SK-N-SH treated with all-trans-retinoic acid at 6 μM for 48 hours (cell line): ENCODE measurements at regions not wholly inside any gene's neighbourhood (a gene's known extent, or its start where the extent isn't known, plus 50 kb on each side); places are given as distances from the start of the nearest gene placed in this dataset.

Experiments used
- ATAC-seq: fragments of 200-7000 bp; cut with Tn5 transposase; 3 replicates; pipeline ENCODE4 v1.9.1; 2020; ENCODE audit warnings: mild to moderate bottlenecking, moderate library complexity
- ARNTL ChIP-seq: fragments of 450-650 bp; formaldehyde crosslinking; IDR thresholded peaks from 2 replicates; pipeline ENCODE4 v1.5.0; 2020; ENCODE audit warnings: low read depth, mild to moderate bottlenecking, moderate library complexity, borderline replicate concordance
- CREB5 ChIP-seq: fragments of 250-450 bp; sonication (Bioruptor Pico); IDR thresholded peaks from 2 replicates; pipeline ENCODE4 v1.5.1; 2020; ENCODE audit warnings: low read depth, mild to moderate bottlenecking, moderate library complexity
- CSRNP3 ChIP-seq: fragments of 250-450 bp; sonication (Bioruptor Pico); IDR thresholded peaks from 2 replicates; pipeline ENCODE4 v1.5.1; 2021; ENCODE audit warnings: mild to moderate bottlenecking, moderate library complexity
- ESRRG ChIP-seq: fragments of 250-450 bp; sonication (Bioruptor Pico); IDR thresholded peaks from 2 replicates; pipeline ENCODE4 v1.6.1; 2021; ENCODE audit warnings: mild to moderate bottlenecking
- ISL1 ChIP-seq: fragments of 250-450 bp; sonication (Bioruptor Pico); IDR thresholded peaks from 2 replicates; pipeline ENCODE4 v2.1.2; 2022; ENCODE audit warnings: mild to moderate bottlenecking, moderate library complexity
- PATZ1 ChIP-seq: fragments of 250-450 bp; sonication (Bioruptor Pico); IDR thresholded peaks from 2 replicates; pipeline ENCODE4 v1.8.0; 2020; ENCODE audit warnings: mild to moderate bottlenecking, moderate library complexity, borderline replicate concordance
- POU6F1 ChIP-seq: fragments of 250-450 bp; sonication (Bioruptor Pico); IDR thresholded peaks from 2 replicates; pipeline ENCODE4 v1.8.0; 2021; ENCODE audit warnings: low read depth, mild to moderate bottlenecking, moderate library complexity, borderline replicate concordance
- PPARA ChIP-seq: fragments of 250-450 bp; sonication (Bioruptor Pico); IDR thresholded peaks from 2 replicates; pipeline ENCODE4 v1.5.0; 2020; ENCODE audit warnings: mild to moderate bottlenecking, borderline replicate concordance
- RARB ChIP-seq: fragments of 250-450 bp; sonication (Bioruptor Pico); IDR thresholded peaks from 2 replicates; pipeline ENCODE4 v1.8.0; 2021; ENCODE audit warnings: mild to moderate bottlenecking, moderate library complexity
- TCF4 ChIP-seq: fragments of 250-450 bp; sonication (Bioruptor Pico); IDR thresholded peaks from 2 replicates; pipeline ENCODE4 v1.8.0; 2021; ENCODE audit warnings: mild to moderate bottlenecking, moderate library complexity, borderline replicate concordance
- TOX ChIP-seq: fragments of 250-450 bp; sonication (Bioruptor Pico); IDR thresholded peaks from 2 replicates; pipeline ENCODE4 v1.8.0; 2021; ENCODE audit warnings: mild to moderate bottlenecking, moderate library complexity, borderline replicate concordance
- TSHZ2 ChIP-seq: fragments of 250-450 bp; sonication (Bioruptor Pico); IDR thresholded peaks from 2 replicates; pipeline ENCODE4 v1.5.0; 2020; ENCODE audit warnings: mild to moderate bottlenecking, moderate library complexity
- ZC3H10 ChIP-seq: fragments of 250-450 bp; sonication (Bioruptor Pico); IDR thresholded peaks from 2 replicates; pipeline ENCODE4 v1.5.1; 2021; ENCODE audit warnings: mild to moderate bottlenecking, moderate library complexity
- ZFP3 ChIP-seq: fragments of 250-450 bp; sonication (Bioruptor Pico); IDR thresholded peaks from 2 replicates; pipeline ENCODE4 v1.5.0; 2020; ENCODE audit warnings: mild to moderate bottlenecking, moderate library complexity
- ZFP30 ChIP-seq: fragments of 450-650 bp; formaldehyde crosslinking; IDR thresholded peaks from 2 replicates; pipeline ENCODE4 v1.5.0; 2022; ENCODE audit warnings: mild to moderate bottlenecking, moderate library complexity
- ZNF70 ChIP-seq: fragments of 450-650 bp; formaldehyde crosslinking; IDR thresholded peaks from 2 replicates; pipeline ENCODE4 v1.5.0; 2020; ENCODE audit warnings: mild to moderate bottlenecking, moderate library complexity
- ZNF8 ChIP-seq: fragments of 450-650 bp; formaldehyde crosslinking; IDR thresholded peaks from 2 replicates; pipeline ENCODE4 v1.5.0; 2020; ENCODE audit warnings: mild to moderate bottlenecking, moderate library complexity

- TF ChIP-seq ESRRG (CRISPR knock-in tag) (no peak), POU6F1 (CRISPR knock-in tag) (no peak), CSRNP3 (CRISPR knock-in tag) (no peak), ARNTL (CRISPR knock-in tag) (no peak), ZNF70 (CRISPR knock-in tag) (no peak), ZC3H10 (CRISPR knock-in tag) (no peak), PPARA (no peak), ZFP3 (CRISPR knock-in tag) (no peak), ISL1 (CRISPR knock-in tag) (no peak), RARB (CRISPR knock-in tag) (no peak), TOX (CRISPR knock-in tag) (no peak), TCF4 (CRISPR knock-in tag) (no peak), CREB5 (CRISPR knock-in tag) (no peak), ZNF8 (no peak)
- TF ChIP-seq, all 23 proteins: peak for 0
- ATAC-seq: no peak
Observed at GRCh38 chr10:113219446-113219845, 269.4 kb downstream of the TCF7L2 start.

GRCh38 chr10:113221756-113222168, 271.7 kb downstream of the TCF7L2 start:
- peak; percentile 67 for ATAC-seq
- no peak for TF ChIP-seq ARNTL (CRISPR knock-in tag)
- TF ChIP-seq CREB5 (CRISPR knock-in tag): no peak
- TF ChIP-seq TSHZ2 (CRISPR knock-in tag): no peak
- TF ChIP-seq PATZ1: no peak

GRCh38 chr10:113222207-113222606, 272.2 kb downstream of the TCF7L2 start:
- TF ChIP-seq ESRRG (CRISPR knock-in tag): no peak
- TF ChIP-seq TSHZ2 (CRISPR knock-in tag): no peak
- no peak for TF ChIP-seq ZFP30 (CRISPR knock-in tag)
- TF ChIP-seq ARNTL (CRISPR knock-in tag): no peak
- TF ChIP-seq, all 23 proteins: peak for 0
- ATAC-seq: peak; percentile 30; the same call in 1 of the 3 replicates
